Tibial nerve (tissue), 3 donors: ENCODE measurements at regions not wholly inside any gene's neighbourhood (a gene's known extent, or its start where the extent isn't known, plus 50 kb on each side); places are given as distances from the start of the nearest gene placed in this dataset.

Experiments
- POLR2A ChIP-seq, 2 donors: fragments of 450-650 bp; IDR thresholded peaks; one replicate each; pipeline ENCODE4 v1.6.1; 2017; ENCODE audit warnings: antibody characterized with exemption in 2 of 2, mild to moderate bottlenecking in 2 of 2, moderate library complexity in 2 of 2
- TF ChIP-seq, protein P1 (sequence below), 5 experiments: fragments of 200-600 bp in 3 of 5; fragments of 450-650 bp in 2 of 5; sonication (generic) in 3 of 5; IDR thresholded peaks; one replicate each; pipeline ENCODE4 v1.5.1; 2016 to 2019; ENCODE audit warnings: antibody characterized with exemption in 5 of 5, mild to moderate bottlenecking in 3 of 5, moderate library complexity in 2 of 5

DNA sequence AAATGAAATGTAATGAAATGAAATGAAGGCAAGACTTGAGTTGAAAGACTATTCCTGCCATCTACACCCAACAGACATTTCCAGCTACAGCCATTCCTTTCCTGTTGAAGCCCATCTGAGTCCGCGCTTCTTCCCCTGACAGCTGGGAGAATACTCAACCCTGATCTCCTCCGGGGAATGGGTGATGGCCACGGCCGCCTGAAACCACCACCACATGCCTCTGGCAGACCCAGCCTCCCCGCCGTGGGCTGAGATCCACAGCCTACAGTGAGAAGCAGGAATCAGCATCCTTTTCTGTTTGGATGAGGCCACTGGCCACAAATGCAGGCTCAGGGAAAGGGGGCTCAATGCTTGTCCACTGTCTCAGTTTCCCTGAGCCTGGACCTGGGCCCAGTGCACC is 130.3 kb downstream of the NCOR2 start:
- TF ChIP-seq POLR2A (IDR thresholded peaks at IDR 0.05) = no peak
- TF ChIP-seq, protein P1, sequence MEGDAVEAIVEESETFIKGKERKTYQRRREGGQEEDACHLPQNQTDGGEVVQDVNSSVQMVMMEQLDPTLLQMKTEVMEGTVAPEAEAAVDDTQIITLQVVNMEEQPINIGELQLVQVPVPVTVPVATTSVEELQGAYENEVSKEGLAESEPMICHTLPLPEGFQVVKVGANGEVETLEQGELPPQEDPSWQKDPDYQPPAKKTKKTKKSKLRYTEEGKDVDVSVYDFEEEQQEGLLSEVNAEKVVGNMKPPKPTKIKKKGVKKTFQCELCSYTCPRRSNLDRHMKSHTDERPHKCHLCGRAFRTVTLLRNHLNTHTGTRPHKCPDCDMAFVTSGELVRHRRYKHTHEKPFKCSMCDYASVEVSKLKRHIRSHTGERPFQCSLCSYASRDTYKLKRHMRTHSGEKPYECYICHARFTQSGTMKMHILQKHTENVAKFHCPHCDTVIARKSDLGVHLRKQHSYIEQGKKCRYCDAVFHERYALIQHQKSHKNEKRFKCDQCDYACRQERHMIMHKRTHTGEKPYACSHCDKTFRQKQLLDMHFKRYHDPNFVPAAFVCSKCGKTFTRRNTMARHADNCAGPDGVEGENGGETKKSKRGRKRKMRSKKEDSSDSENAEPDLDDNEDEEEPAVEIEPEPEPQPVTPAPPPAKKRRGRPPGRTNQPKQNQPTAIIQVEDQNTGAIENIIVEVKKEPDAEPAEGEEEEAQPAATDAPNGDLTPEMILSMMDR (IDR thresholded peaks at IDR 0.05) = no peak
